A549 (cell line): ENCODE measurements at regions not wholly inside any gene's neighbourhood (a gene's known extent, or its start where the extent isn't known, plus 50 kb on each side); places are given as distances from the start of the nearest gene placed in this dataset.

Experiments used
- ATAC-seq, 2 experiments: fragments of 200-7000 bp in 1 of 2; fragments of >200 bp in 1 of 2; cut with Nextera tagmentation in 1 of 2; cut with Tn5 transposase in 1 of 2; 3 replicates each; pipeline versions ENCODE4 v1.8.0 to v1.9.1; 2018 to 2020; ENCODE audit warnings: mild to moderate bottlenecking in 1 of 2, moderate library complexity in 1 of 2
- CTCF ChIA-PET: fragments of 300-600 bp; sonication (Branson Sonifier 250); formaldehyde crosslinking; extraction: SDS; loops from one replicate; lab custom pipeline; 2021; ENCODE audit warnings: antibody characterized with exemption, inconsistent platforms; lab: Yijun Ruan, JAX
- POLR2A ChIA-PET: fragments of 350-600 bp; formaldehyde crosslinking; extraction: SDS; loops from one replicate; lab custom pipeline; 2021; ENCODE audit warnings: antibody characterized with exemption, inconsistent platforms; lab: Yijun Ruan, JAX
- DNase-seq, 2 experiments: peaks; one replicate each; pipeline versions ENCODE4 v3.0.0 to v3.0.0-alpha.2; 2011 to 2016; ENCODE audit warnings: low read depth in 1 of 2, low spot score in 1 of 2
- FAIRE-seq: peaks from 2 replicates; lab custom pipeline; 2011; peaks lifted over from hg19 to GRCh38; lab: Jason Lieb, UNC
- H3K27ac ChIP-seq, 2 experiments: fragments of >200 bp; sonication (Bioruptor Twin); formaldehyde crosslinking; 3 replicates each; pipeline ENCODE4 v1.5.1; 2016 to 2017
- H3K4me1 ChIP-seq: fragments of >200 bp; sonication (Bioruptor Twin); formaldehyde crosslinking; 3 replicates; pipeline ENCODE4 v1.6.1; 2016
- H3K4me2 ChIP-seq: fragments of >200 bp; sonication (Bioruptor Twin); formaldehyde crosslinking; 3 replicates; pipeline ENCODE4 v1.6.1; 2016
- H3K4me3 ChIP-seq: fragments of >200 bp; sonication (Bioruptor Twin); formaldehyde crosslinking; 3 replicates; pipeline ENCODE4 v1.5.1; 2016
- H3K9me3 ChIP-seq: fragments of >200 bp; sonication (Bioruptor Twin); formaldehyde crosslinking; 3 replicates; pipeline ENCODE4 v1.6.1; 2016
- BHLHE40 ChIP-seq: IDR thresholded peaks from 2 replicates; pipeline ENCODE4 v1.6.1; 2012; ENCODE audit warnings: low read depth, low read length, inconsistent platforms
- CBX2 ChIP-seq: fragments of 200-600 bp; sonication (generic); IDR thresholded peaks from 2 replicates; pipeline ENCODE4 v1.6.1; 2016; ENCODE audit warnings: low read depth, mild to moderate bottlenecking, borderline replicate concordance
- CBX8 ChIP-seq: fragments of 200-600 bp; sonication (generic); IDR thresholded peaks from 2 replicates; pipeline ENCODE4 v1.6.1; 2016
- CHD2 ChIP-seq: fragments of 150-350 bp; IDR thresholded peaks from 2 replicates; pipeline ENCODE4 v1.6.1; 2014; ENCODE audit warnings: low read length; ENCODE audit not compliant: partially characterized antibody
- EHF ChIP-seq: fragments of 250-450 bp; sonication (Bioruptor Pico); IDR thresholded peaks from 2 replicates; pipeline ENCODE4 v1.5.0; 2020; ENCODE audit warnings: mild to moderate bottlenecking
- FOSL2 ChIP-seq, 2 experiments: fragments of 450-650 bp in 1 of 2; fragments of >200 bp in 1 of 2; sonication (Bioruptor Twin) in 1 of 2; formaldehyde crosslinking; IDR thresholded peaks; 2 replicates each; pipeline versions ENCODE4 v1.5.0 to v1.6.1; 2016 to 2020; ENCODE audit warnings: mild to moderate bottlenecking in 1 of 2, moderate library complexity in 1 of 2
- FOXS1 ChIP-seq: fragments of 250-450 bp; sonication (Bioruptor Pico); IDR thresholded peaks from 2 replicates; pipeline ENCODE4 v1.5.0; 2020; ENCODE audit warnings: mild to moderate bottlenecking, moderate library complexity
- GATA3 ChIP-seq: IDR thresholded peaks from 2 replicates; pipeline ENCODE4 v1.6.1; 2012; ENCODE audit warnings: borderline replicate concordance
- HOXA7 ChIP-seq: fragments of 250-450 bp; sonication (Bioruptor Pico); IDR thresholded peaks from 2 replicates; pipeline ENCODE4 v1.5.0; 2020; ENCODE audit warnings: mild to moderate bottlenecking, moderate library complexity
- HOXB5 ChIP-seq: fragments of 250-450 bp; sonication (Bioruptor Pico); IDR thresholded peaks from 2 replicates; pipeline ENCODE4 v1.5.0; 2020; ENCODE audit warnings: mild to moderate bottlenecking, moderate library complexity
- JUNB ChIP-seq: fragments of >200 bp; sonication (Bioruptor Twin); formaldehyde crosslinking; IDR thresholded peaks from 2 replicates; pipeline ENCODE4 v1.6.1; 2016
- KDM5A ChIP-seq: fragments of 200-600 bp; sonication (generic); IDR thresholded peaks from 2 replicates; pipeline ENCODE4 v1.6.1; 2016; ENCODE audit warnings: antibody characterized with exemption, mild to moderate bottlenecking
- MAFK ChIP-seq: fragments of 450-650 bp; IDR thresholded peaks from 2 replicates; pipeline ENCODE4 v1.6.1; 2014; ENCODE audit not compliant: partially characterized antibody
- MYC ChIP-seq: IDR thresholded peaks from 2 replicates; pipeline ENCODE4 v1.6.1; 2012; ENCODE audit warnings: mild to moderate bottlenecking, inconsistent platforms, low read length, improper control_type of control experiment, borderline replicate concordance
- NR3C1 ChIP-seq: fragments of >200 bp; sonication (Bioruptor Twin); formaldehyde crosslinking; IDR thresholded peaks from 3 replicates; pipeline ENCODE4 v1.6.1; 2017
- PHF8 ChIP-seq: fragments of 200-600 bp; sonication (generic); IDR thresholded peaks from 2 replicates; pipeline ENCODE4 v1.6.1; 2016; ENCODE audit warnings: low read depth, mild to moderate bottlenecking, antibody characterized with exemption, moderate library complexity, borderline replicate concordance
- POLR2A ChIP-seq: IDR thresholded peaks from 2 replicates; pipeline ENCODE4 v1.6.1; 2012; ENCODE audit warnings: mild to moderate bottlenecking, low read length
- POLR2AphosphoS2 ChIP-seq: conservative IDR thresholded peaks from 2 replicates; pipeline ENCODE4 v1.6.1; 2012; ENCODE audit warnings: low read length, improper control_type of control experiment, inconsistent platforms
- RARB ChIP-seq: fragments of 250-450 bp; sonication (Bioruptor Pico); IDR thresholded peaks from 2 replicates; pipeline ENCODE4 v1.8.0; 2021; ENCODE audit warnings: mild to moderate bottlenecking, moderate library complexity
- RFX5 ChIP-seq: fragments of 450-650 bp; IDR thresholded peaks from 2 replicates; pipeline ENCODE4 v1.7.1; 2014; ENCODE audit warnings: antibody characterized with exemption, mild to moderate bottlenecking, moderate library complexity
- TFCP2L1 ChIP-seq: fragments of 250-450 bp; sonication (Bioruptor Pico); IDR thresholded peaks from 2 replicates; pipeline ENCODE4 v1.5.0; 2021; ENCODE audit warnings: mild to moderate bottlenecking
- TP53 ChIP-seq: fragments of 250-450 bp; sonication (Bioruptor Pico); IDR thresholded peaks from 2 replicates; pipeline ENCODE4 v1.5.0; 2021; ENCODE audit warnings: mild to moderate bottlenecking, moderate library complexity
- ZC3H11A ChIP-seq: fragments of 450-650 bp; IDR thresholded peaks from 2 replicates; pipeline ENCODE4 v1.6.1; 2014; ENCODE audit warnings: antibody characterized with exemption, mild to moderate bottlenecking
- ZFP36 ChIP-seq: fragments of 450-650 bp; IDR thresholded peaks from 2 replicates; pipeline ENCODE4 v1.6.1; 2014; ENCODE audit warnings: borderline replicate concordance; ENCODE audit not compliant: partially characterized antibody
- ZSCAN20 ChIP-seq: fragments of 250-450 bp; sonication (Bioruptor Pico); IDR thresholded peaks from 2 replicates; pipeline ENCODE4 v1.8.0; 2022; ENCODE audit warnings: mild to moderate bottlenecking, moderate library complexity
- WGBS: methylation state at CpG from one replicate; pipeline ENCODE4 v1.1.6; 2017; ENCODE audit errors: missing lambda C conversion rate; 5-methylcytosine and 5-hydroxymethylcytosine counted together
- TF ChIP-seq, protein P1 (sequence below): IDR thresholded peaks from 2 replicates; pipeline ENCODE4 v1.6.1; 2012; ENCODE audit warnings: low read depth, borderline replicate concordance
- TF ChIP-seq, protein P2 (sequence below): fragments of 250-450 bp; sonication (Bioruptor Pico); IDR thresholded peaks from 2 replicates; pipeline ENCODE4 v1.5.0; 2021; ENCODE audit warnings: mild to moderate bottlenecking, moderate library complexity, borderline replicate concordance
- TF ChIP-seq, protein P3 (sequence below): fragments of >200 bp; sonication (Bioruptor Twin); formaldehyde crosslinking; IDR thresholded peaks from 3 replicates; pipeline ENCODE4 v1.5.1; 2016
- TF ChIP-seq, protein P4 (sequence below): fragments of 250-450 bp; sonication (Bioruptor Pico); IDR thresholded peaks from 2 replicates; pipeline ENCODE4 v1.5.0; 2020; ENCODE audit warnings: low read depth, mild to moderate bottlenecking, moderate library complexity
- TF ChIP-seq, protein P5 (sequence below): fragments of >200 bp; sonication (Bioruptor Twin); formaldehyde crosslinking; IDR thresholded peaks from 2 replicates; pipeline ENCODE4 v1.6.1; 2016

DNA sequence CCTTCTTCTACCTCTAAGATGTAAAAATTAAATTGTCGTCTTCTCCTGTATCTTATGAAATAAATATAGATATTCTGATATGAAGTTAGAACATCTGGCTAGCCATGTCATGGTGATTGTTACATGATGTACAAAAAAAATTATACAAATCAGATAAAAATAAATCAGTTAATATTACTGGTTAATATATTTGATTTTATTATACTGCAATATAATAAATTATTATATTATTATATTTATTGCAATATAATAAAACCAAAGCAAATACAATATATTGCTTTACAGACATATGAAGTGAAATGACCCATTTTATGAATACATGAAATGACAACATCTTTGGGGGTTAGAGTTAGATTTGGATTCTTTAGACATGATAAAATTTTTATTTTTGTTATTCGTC is 72.3 kb upstream of the NAALADL2 start:
- no peak overlapping the region for H3K27ac ChIP-seq
- POLR2A ChIA-PET = no interaction called here
- TF ChIP-seq TFCP2L1 (CRISPR knock-in tag) (no peak), ZSCAN20 (no peak), HOXA7 (CRISPR knock-in tag) (no peak), TP53 (CRISPR knock-in tag) (no peak), HOXB5 (CRISPR knock-in tag) (no peak), GATA3 (no peak), MAFK (no peak), PHF8 (no peak), POLR2A (no peak), JUNB (no peak)
- TF ChIP-seq, protein P1, sequence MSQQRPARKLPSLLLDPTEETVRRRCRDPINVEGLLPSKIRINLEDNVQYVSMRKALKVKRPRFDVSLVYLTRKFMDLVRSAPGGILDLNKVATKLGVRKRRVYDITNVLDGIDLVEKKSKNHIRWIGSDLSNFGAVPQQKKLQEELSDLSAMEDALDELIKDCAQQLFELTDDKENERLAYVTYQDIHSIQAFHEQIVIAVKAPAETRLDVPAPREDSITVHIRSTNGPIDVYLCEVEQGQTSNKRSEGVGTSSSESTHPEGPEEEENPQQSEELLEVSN = no peak
- TF ChIP-seq, protein P2, sequence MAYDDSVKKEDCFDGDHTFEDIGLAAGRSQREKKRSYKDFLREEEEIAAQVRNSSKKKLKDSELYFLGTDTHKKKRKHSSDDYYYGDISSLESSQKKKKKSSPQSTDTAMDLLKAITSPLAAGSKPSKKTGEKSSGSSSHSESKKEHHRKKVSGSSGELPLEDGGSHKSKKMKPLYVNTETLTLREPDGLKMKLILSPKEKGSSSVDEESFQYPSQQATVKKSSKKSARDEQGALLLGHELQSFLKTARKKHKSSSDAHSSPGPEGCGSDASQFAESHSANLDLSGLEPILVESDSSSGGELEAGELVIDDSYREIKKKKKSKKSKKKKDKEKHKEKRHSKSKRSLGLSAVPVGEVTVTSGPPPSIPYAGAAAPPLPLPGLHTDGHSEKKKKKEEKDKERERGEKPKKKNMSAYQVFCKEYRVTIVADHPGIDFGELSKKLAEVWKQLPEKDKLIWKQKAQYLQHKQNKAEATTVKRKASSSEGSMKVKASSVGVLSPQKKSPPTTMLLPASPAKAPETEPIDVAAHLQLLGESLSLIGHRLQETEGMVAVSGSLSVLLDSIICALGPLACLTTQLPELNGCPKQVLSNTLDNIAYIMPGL = no peak
- TF ChIP-seq, protein P3, sequence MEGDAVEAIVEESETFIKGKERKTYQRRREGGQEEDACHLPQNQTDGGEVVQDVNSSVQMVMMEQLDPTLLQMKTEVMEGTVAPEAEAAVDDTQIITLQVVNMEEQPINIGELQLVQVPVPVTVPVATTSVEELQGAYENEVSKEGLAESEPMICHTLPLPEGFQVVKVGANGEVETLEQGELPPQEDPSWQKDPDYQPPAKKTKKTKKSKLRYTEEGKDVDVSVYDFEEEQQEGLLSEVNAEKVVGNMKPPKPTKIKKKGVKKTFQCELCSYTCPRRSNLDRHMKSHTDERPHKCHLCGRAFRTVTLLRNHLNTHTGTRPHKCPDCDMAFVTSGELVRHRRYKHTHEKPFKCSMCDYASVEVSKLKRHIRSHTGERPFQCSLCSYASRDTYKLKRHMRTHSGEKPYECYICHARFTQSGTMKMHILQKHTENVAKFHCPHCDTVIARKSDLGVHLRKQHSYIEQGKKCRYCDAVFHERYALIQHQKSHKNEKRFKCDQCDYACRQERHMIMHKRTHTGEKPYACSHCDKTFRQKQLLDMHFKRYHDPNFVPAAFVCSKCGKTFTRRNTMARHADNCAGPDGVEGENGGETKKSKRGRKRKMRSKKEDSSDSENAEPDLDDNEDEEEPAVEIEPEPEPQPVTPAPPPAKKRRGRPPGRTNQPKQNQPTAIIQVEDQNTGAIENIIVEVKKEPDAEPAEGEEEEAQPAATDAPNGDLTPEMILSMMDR = no peak
- TF ChIP-seq, protein P4, sequence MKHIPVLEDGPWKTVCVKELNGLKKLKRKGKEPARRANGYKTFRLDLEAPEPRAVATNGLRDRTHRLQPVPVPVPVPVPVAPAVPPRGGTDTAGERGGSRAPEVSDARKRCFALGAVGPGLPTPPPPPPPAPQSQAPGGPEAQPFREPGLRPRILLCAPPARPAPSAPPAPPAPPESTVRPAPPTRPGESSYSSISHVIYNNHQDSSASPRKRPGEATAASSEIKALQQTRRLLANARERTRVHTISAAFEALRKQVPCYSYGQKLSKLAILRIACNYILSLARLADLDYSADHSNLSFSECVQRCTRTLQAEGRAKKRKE = no peak
- TF ChIP-seq, all 56 proteins: peak for 0
- Histone ChIP-seq H3K4me2 (no peak overlapping the region), H3K9me3 (no peaks in the 10 kb centered on the region), H3K4me3 (no peak overlapping the region), H3K4me1 (no peaks in the 10 kb centered on the region)
- CTCF ChIA-PET = no interaction called here
- 69% methylated on average over 2 of the region's 2 CpGs for WGBS
- ATAC-seq = no peak
- DNase-seq = no peak
- no peak for FAIRE-seq

DNA sequence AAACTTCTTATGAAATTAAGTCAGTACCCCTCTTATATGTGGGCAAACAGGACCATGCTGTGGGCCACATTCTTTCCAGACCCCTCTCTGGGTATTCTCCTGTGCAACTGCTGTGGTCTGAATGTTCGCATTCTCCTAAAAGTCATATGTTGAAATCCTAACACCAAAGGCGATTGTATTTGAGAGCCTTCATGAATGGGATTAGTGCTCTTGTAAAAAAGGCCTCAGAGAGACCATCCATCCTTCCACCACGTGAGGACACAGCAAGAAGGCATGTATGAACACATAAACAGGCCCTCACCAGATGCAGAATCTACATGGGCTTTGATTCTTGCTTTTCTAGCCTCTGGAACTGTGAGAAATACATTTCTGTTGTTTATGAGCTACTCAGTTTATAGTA is 68.0 kb upstream of the NAALADL2 start:
- no peak for ATAC-seq
- Histone ChIP-seq H3K4me2 (no peak overlapping the region), H3K27ac (no peak overlapping the region), H3K4me3 (no peak overlapping the region), H3K9me3 (no peaks in the 10 kb centered on the region), H3K4me1 (no peaks in the 10 kb centered on the region)
- no peak for DNase-seq
- ChIA-PET CTCF (no interaction called here), POLR2A (no interaction called here)
- no peak for FAIRE-seq
- 31% methylated on average over 3 of the region's 3 CpGs for WGBS
- TF ChIP-seq ZC3H11A (no peak), HOXB5 (CRISPR knock-in tag) (no peak), EHF (CRISPR knock-in tag) (no peak), CBX2 (no peak), KDM5A (no peak), CHD2 (no peak)
- TF ChIP-seq, protein P5, sequence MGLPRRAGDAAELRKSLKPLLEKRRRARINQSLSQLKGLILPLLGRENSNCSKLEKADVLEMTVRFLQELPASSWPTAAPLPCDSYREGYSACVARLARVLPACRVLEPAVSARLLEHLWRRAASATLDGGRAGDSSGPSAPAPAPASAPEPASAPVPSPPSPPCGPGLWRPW = no peak
- TF ChIP-seq, protein P1 = no peak

DNA sequence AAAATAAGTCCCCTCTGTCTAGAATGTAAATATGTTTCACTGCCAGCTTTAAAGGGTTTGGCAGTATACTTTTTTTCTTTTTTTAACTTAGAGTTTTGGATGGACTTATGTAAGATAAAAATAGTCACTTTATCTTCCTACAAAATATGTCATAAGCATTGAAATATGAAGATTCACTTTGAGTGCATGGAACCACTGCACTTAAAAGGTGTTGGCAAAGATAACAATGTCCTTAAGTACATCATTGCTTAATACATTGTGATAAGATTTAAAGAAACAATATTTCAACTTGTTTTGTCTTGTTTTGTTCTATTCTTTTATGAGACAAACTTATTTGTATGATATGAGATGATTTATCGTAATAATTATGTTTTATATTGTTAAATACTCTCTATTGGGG is 66.3 kb upstream of the NAALADL2 start:
- Histone ChIP-seq H3K27ac (no peak overlapping the region), H3K4me3 (no peak overlapping the region), H3K4me2 (no peak overlapping the region), H3K9me3 (no peaks in the 10 kb centered on the region), H3K4me1 (no peaks in the 10 kb centered on the region)
- WGBS = 13% methylated on average over 1 of the region's 1 CpG
- no peak for DNase-seq
- ChIA-PET POLR2A (no interaction called here), CTCF (interaction anchor here (1.2 kb wide), 1 partner anchor 20 kb away, joined by 3 read pairs; no protein-coding TSS in a partner anchor)
- no peak for FAIRE-seq
- TF ChIP-seq RFX5 (no peak), FOSL2 (IDR thresholded peaks at IDR 0.05) (no peak), FOSL2 (CRISPR knock-in tag; IDR thresholded peaks at IDR 0.05) (no peak), MYC (no peak), PHF8 (no peak), NR3C1 (no peak), FOXS1 (no peak), RARB (no peak), ZFP36 (no peak), POLR2AphosphoS2 (no peak), GATA3 (no peak), CBX8 (no peak), BHLHE40 (no peak)
- ATAC-seq = no peak
